Gastrocnemius medialis (tissue), 4 donors: ENCODE measurements at regions not wholly inside any gene's neighbourhood (a gene's known extent, or its start where the extent isn't known, plus 50 kb on each side); places are given as distances from the start of the nearest gene placed in this dataset.

Experiments used
- CTCF ChIP-seq, 5 experiments: fragments of 450-650 bp in 3 of 5; fragments of 200-600 bp in 2 of 5; sonication (generic) in 2 of 5; IDR thresholded peaks in 4 of 5; conservative IDR thresholded peaks in 1 of 5; 1 replicate in 4 of 5; 2 replicates in 1 of 5; pipeline ENCODE4 v1.5.1; 2016 to 2019; ENCODE audit warnings: antibody characterized with exemption in 5 of 5, mild to moderate bottlenecking in 3 of 5, moderate library complexity in 3 of 5
- POLR2A ChIP-seq, 2 donors: fragments of 450-650 bp; IDR thresholded peaks; one replicate each; pipeline ENCODE4 v1.6.1; 2017; ENCODE audit warnings: antibody characterized with exemption in 2 of 2, mild to moderate bottlenecking in 2 of 2, moderate library complexity in 2 of 2

- no peak for TF ChIP-seq CTCF (IDR thresholded peaks at IDR 0.05 in 4 of 5, conservative IDR thresholded peaks at IDR 0.05 in 1 of 5)
- TF ChIP-seq POLR2A (IDR thresholded peaks at IDR 0.05): no peak
Measured at GRCh38 chr4:115965588-115965987, 852.2 kb upstream of the NDST4 start.
